ENCODE measurements at regions not wholly inside any gene's neighbourhood (a gene's known extent, or its start where the extent isn't known, plus 50 kb on each side); places are given as distances from the start of the nearest gene placed in this dataset.

GRCh38 chr14:98960617-98961013, 311.4 kb downstream of the BCL11B start:
- no peaks in the 10 kb centered on the region for H3K9me3 ChIP-seq
- intact Hi-C loops (cut with DNase I), result no loop called here
- no peaks in the 10 kb centered on the region for H3K36me3 ChIP-seq
- H3K27me3 ChIP-seq, result no peaks in the 10 kb centered on the region
- H3K27ac ChIP-seq, result no peak overlapping the region
- no peaks in the 10 kb centered on the region for H3K4me1 ChIP-seq
- H3K9ac ChIP-seq (ENCODE audit: low read depth in 2 of 2, low read length in 2 of 2), result no peak overlapping the region
- TF ChIP-seq CTCF (IDR thresholded peaks at IDR 0.05), result no peak
- DNase-seq, result no peak
- no peak overlapping the region for H3K4me3 ChIP-seq

DNA sequence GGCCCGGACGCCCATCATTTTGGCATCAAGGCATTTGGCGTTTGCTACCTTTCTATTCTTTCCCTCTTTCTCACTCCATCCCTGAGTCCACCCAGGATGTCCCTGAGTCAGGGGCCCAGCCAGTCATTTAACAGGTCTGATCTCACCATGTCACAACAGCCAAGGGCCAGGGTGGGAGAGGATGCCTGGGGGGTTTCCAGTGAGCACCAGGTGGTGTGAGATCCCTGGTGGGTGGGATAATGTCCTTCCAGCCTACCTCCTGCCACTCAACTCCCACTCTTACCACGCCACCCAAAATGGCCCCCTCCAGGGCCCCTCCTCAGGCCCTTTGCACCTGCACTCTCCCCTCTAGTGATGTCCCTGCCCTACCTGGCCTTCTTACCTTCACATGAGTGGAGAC, 310.8 kb downstream of the BCL11B start:
- no peak overlapping the region for H3K4me3 ChIP-seq
- no peaks in the 10 kb centered on the region for H3K4me1 ChIP-seq
- H3K27ac ChIP-seq, result no peak overlapping the region
- no peak for TF ChIP-seq CTCF (IDR thresholded peaks at IDR 0.05)
- no peaks in the 10 kb centered on the region for H3K9me3 ChIP-seq
- no peaks in the 10 kb centered on the region for H3K36me3 ChIP-seq
- DNase-seq, result no peak
- H3K9ac ChIP-seq (ENCODE audit: low read depth in 2 of 2, low read length in 2 of 2), result no peak overlapping the region
- no peaks in the 10 kb centered on the region for H3K27me3 ChIP-seq
- intact Hi-C loops (cut with DNase I), result no loop called here

DNA sequence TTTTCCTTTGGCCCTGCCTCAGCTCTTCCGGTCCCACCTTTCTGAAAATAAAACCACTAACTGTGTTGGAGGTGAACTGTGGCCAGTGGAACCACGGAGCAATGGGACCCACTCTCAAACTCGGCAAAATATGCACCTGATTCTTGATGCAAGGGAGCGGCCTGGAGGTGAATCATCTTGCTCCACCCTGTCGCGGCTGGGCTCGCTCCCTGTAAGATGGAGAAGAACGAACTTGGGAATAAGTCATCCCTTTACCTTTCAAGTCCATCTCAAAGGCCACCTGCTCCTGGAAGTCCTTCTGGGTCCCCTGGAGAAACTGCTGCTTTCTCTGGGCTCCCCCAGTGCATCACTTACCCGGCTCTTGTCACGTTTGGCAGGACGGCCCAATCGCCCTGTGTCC, 309.9 kb downstream of the BCL11B start:
- no peaks in the 10 kb centered on the region for H3K36me3 ChIP-seq
- no peaks in the 10 kb centered on the region for H3K27me3 ChIP-seq
- no peaks in the 10 kb centered on the region for H3K4me1 ChIP-seq
- H3K4me3 ChIP-seq, result no peak overlapping the region
- H3K9me3 ChIP-seq, result no peaks in the 10 kb centered on the region
- no peak overlapping the region for H3K27ac ChIP-seq
- no peak for DNase-seq
- TF ChIP-seq CTCF (IDR thresholded peaks at IDR 0.05), result no peak
- intact Hi-C loops (cut with DNase I), result no loop called here
- no peak overlapping the region for H3K9ac ChIP-seq (ENCODE audit: low read depth in 2 of 2, low read length in 2 of 2)

GRCh38 chr14:98963610-98964009, 308.4 kb downstream of the BCL11B start:
- no peaks in the 10 kb centered on the region for H3K36me3 ChIP-seq
- intact Hi-C loops (cut with DNase I), result no loop called here
- no peak overlapping the region for H3K4me3 ChIP-seq
- no peaks in the 10 kb centered on the region for H3K27me3 ChIP-seq
- no peak for TF ChIP-seq CTCF (IDR thresholded peaks at IDR 0.05)
- H3K9me3 ChIP-seq, result no peaks in the 10 kb centered on the region
- DNase-seq, result no peak
- H3K9ac ChIP-seq (ENCODE audit: low read depth in 2 of 2, low read length in 2 of 2), result no peak overlapping the region
- no peaks in the 10 kb centered on the region for H3K4me1 ChIP-seq
- H3K27ac ChIP-seq, result no peak overlapping the region

GRCh38 chr14:98964171-98964570, 307.8 kb downstream of the BCL11B start:
- Histone ChIP-seq H3K4me3 (no peak overlapping the region), H3K4me1 (no peaks in the 10 kb centered on the region), H3K36me3 (no peaks in the 10 kb centered on the region), H3K27me3 (no peaks in the 10 kb centered on the region), H3K9ac (ENCODE audit: low read depth in 2 of 2, low read length in 2 of 2) (no peak overlapping the region), H3K27ac (no peak overlapping the region), H3K9me3 (no peaks in the 10 kb centered on the region)
- no peak for TF ChIP-seq CTCF (IDR thresholded peaks at IDR 0.05)
- DNase-seq, result no peak
- intact Hi-C loops (cut with DNase I), result no loop called here

GRCh38 chr14:98965076-98965475, 306.9 kb downstream of the BCL11B start:
- H3K4me3 ChIP-seq, result no peak overlapping the region
- H3K4me1 ChIP-seq, result no peaks in the 10 kb centered on the region
- H3K27me3 ChIP-seq, result no peaks in the 10 kb centered on the region
- H3K9ac ChIP-seq (ENCODE audit: low read depth in 2 of 2, low read length in 2 of 2), result no peak overlapping the region
- no peak for DNase-seq
- TF ChIP-seq CTCF (IDR thresholded peaks at IDR 0.05), result no peak
- H3K36me3 ChIP-seq, result no peaks in the 10 kb centered on the region
- H3K27ac ChIP-seq, result no peak overlapping the region
- H3K9me3 ChIP-seq, result no peaks in the 10 kb centered on the region
- intact Hi-C loops (cut with DNase I), result no loop called here

Data from colonic mucosa (tissue), 4 donors.